Ammon's horn (tissue), 1 donor: ENCODE measurements at regions not wholly inside any gene's neighbourhood (a gene's known extent, or its start where the extent isn't known, plus 50 kb on each side); places are given as distances from the start of the nearest gene placed in this dataset.
"Not testable (repeated sequence)": the region's sequence is repeated elsewhere in the genome, so short reads cannot be mapped to it uniquely, and the experiment has no call there.

Source experiments
- DNase-seq: peaks from one replicate; pipeline ENCODE4 v3.0.0-alpha.2; 2016; ENCODE audit warnings: low spot score

- DNase-seq, result no peak
Measured at GRCh38 chr6:22349051-22349450, 52.2 kb upstream of the PRL start.

GRCh38 chr6:22349528-22349927 lies 52.7 kb upstream of the PRL start:
- DNase-seq, result no peak

GRCh38 chr6:22350109-22350508 lies 53.3 kb upstream of the PRL start:
- no peak for DNase-seq

GRCh38 chr6:22353101-22353500 lies 56.3 kb upstream of the PRL start:
- DNase-seq, result no peak

- no peak for DNase-seq
Measured at GRCh38 chr6:22356362-22356940, 59.6 kb upstream of the PRL start.

GRCh38 chr6:22357724-22358189 lies 60.9 kb upstream of the PRL start:
- no peak for DNase-seq

GRCh38 chr6:22361576-22361975 lies 64.7 kb upstream of the PRL start:
- DNase-seq, result no peak

GRCh38 chr6:22362361-22362760 lies 65.5 kb upstream of the PRL start:
- DNase-seq, result no peak

- DNase-seq, result no peak
Measured at GRCh38 chr6:22363166-22363713, 66.4 kb upstream of the PRL start.

GRCh38 chr6:22363714-22364239 lies 66.9 kb upstream of the PRL start:
- DNase-seq, result no peak

- DNase-seq, result no peak
Measured at GRCh38 chr6:22364306-22364705, 67.5 kb upstream of the PRL start.

- no peak for DNase-seq
Measured at GRCh38 chr6:22366214-22366613, 69.4 kb upstream of the PRL start.

- no peak for DNase-seq
Measured at GRCh38 chr6:22367346-22367745, 70.5 kb upstream of the PRL start.

- no peak for DNase-seq
Measured at GRCh38 chr6:22368794-22369193, 72.0 kb upstream of the PRL start.

GRCh38 chr6:22372922-22373321 lies 76.1 kb upstream of the PRL start:
- DNase-seq, result no peak

- DNase-seq, result not testable (repeated sequence)
Measured at GRCh38 chr6:22374950-22375349, 78.1 kb upstream of the PRL start.

GRCh38 chr6:22376293-22376692 lies 79.5 kb upstream of the PRL start:
- DNase-seq, result not testable (repeated sequence)

- not testable (repeated sequence) for DNase-seq
Measured at GRCh38 chr6:22378536-22378935, 81.7 kb upstream of the PRL start.

- DNase-seq, result no peak
Measured at GRCh38 chr6:22380236-22380635, 83.4 kb upstream of the PRL start.

- DNase-seq, result no peak
Measured at GRCh38 chr6:22381845-22382544, 85.2 kb upstream of the PRL start.

- DNase-seq, result no peak
Measured at GRCh38 chr6:22383016-22383415, 86.2 kb upstream of the PRL start.

GRCh38 chr6:22392711-22393110 lies 95.9 kb upstream of the PRL start:
- no peak for DNase-seq

- DNase-seq, result no peak
Measured at GRCh38 chr6:22394691-22395090, 97.9 kb upstream of the PRL start.
